GM23338 (cell line): ENCODE measurements at regions not wholly inside any gene's neighbourhood (a gene's known extent, or its start where the extent isn't known, plus 50 kb on each side); places are given as distances from the start of the nearest gene placed in this dataset.

ENCODE experiments used
- ATAC-seq: fragments of 200-7000 bp; cut with Tn5 transposase; 3 replicates; pipeline ENCODE4 v1.9.1; 2020
- DNase-seq: peaks from one replicate; pipeline ENCODE4 v3.0.0-alpha.2; 2015; ENCODE audit warnings: low spot score
- H2AFZ ChIP-seq: fragments of 200-600 bp; sonication (generic); 2 replicates; pipeline ENCODE4 v1.8.0; 2016; ENCODE audit warnings: antibody characterized with exemption, mild to moderate bottlenecking, moderate library complexity
- H3F3A ChIP-seq: fragments of 200-600 bp; sonication (generic); replicated peaks from 2 replicates; pipeline ENCODE4 v1.8.0; 2017; ENCODE audit warnings: antibody characterized with exemption, mixed run types, low read depth
- H3K27ac ChIP-seq: fragments of 200-600 bp; sonication (generic); 2 replicates; pipeline ENCODE4 v1.6.1; 2016; ENCODE audit warnings: low read depth
- H3K27me3 ChIP-seq: fragments of 200-600 bp; sonication (generic); 2 replicates; pipeline ENCODE4 v1.8.0; 2016; ENCODE audit warnings: mild to moderate bottlenecking, mixed run types, moderate library complexity; ENCODE audit not compliant: insufficient read depth
- H3K36me3 ChIP-seq: fragments of 200-600 bp; sonication (generic); 2 replicates; pipeline ENCODE4 v1.8.0; 2016; ENCODE audit warnings: mild to moderate bottlenecking; ENCODE audit not compliant: insufficient read depth
- H3K4me1 ChIP-seq: fragments of 200-600 bp; sonication (generic); 2 replicates; pipeline ENCODE4 v1.8.0; 2016; ENCODE audit warnings: mild to moderate bottlenecking, moderate library complexity; ENCODE audit not compliant: insufficient read depth
- H3K4me2 ChIP-seq: fragments of 200-600 bp; sonication (generic); 2 replicates; pipeline ENCODE4 v1.7.1; 2017; ENCODE audit warnings: mixed run types
- H3K4me3 ChIP-seq: fragments of 200-600 bp; sonication (generic); 2 replicates; pipeline ENCODE4 v1.6.1; 2016; ENCODE audit warnings: mixed run types
- H3K79me2 ChIP-seq: fragments of 200-600 bp; sonication (generic); replicated peaks from 2 replicates; pipeline ENCODE4 v1.8.0; 2017; ENCODE audit warnings: mild to moderate bottlenecking; ENCODE audit not compliant: insufficient read depth
- H3K9me2 ChIP-seq: fragments of 200-600 bp; sonication (generic); 2 replicates; pipeline ENCODE4 v1.8.0; 2017; ENCODE audit not compliant: insufficient read depth
- H4K20me1 ChIP-seq: fragments of 200-600 bp; sonication (generic); replicated peaks from 2 replicates; pipeline ENCODE4 v1.8.0; 2017; ENCODE audit warnings: mild to moderate bottlenecking; ENCODE audit not compliant: insufficient read depth
- H3K27ac Mint-ChIP-seq: 2 replicates; pipeline ENCODE4 v1.8.0; 2020; ENCODE audit warnings: inconsistent platforms, mild to moderate bottlenecking, moderate library complexity, mixed read lengths
- H3K27me3 Mint-ChIP-seq: 3 replicates; pipeline ENCODE4 v1.8.0; 2022; ENCODE audit warnings: low read depth, mild to moderate bottlenecking, moderate library complexity, mixed read lengths, inconsistent platforms; ENCODE audit not compliant: insufficient read depth, poor library complexity
- H3K36me3 Mint-ChIP-seq: 3 replicates; pipeline ENCODE4 v1.8.0; 2021; ENCODE audit warnings: low read depth, mild to moderate bottlenecking, inconsistent platforms, moderate library complexity, mixed read lengths
- H3K4me1 Mint-ChIP-seq: 3 replicates; pipeline ENCODE4 v1.8.0; 2020; ENCODE audit warnings: mild to moderate bottlenecking, inconsistent platforms, mixed read lengths
- H3K4me3 Mint-ChIP-seq: 3 replicates; pipeline ENCODE4 v1.8.0; 2021; ENCODE audit warnings: moderate library complexity, mild to moderate bottlenecking, inconsistent platforms, mixed read lengths
- H3K9me3 Mint-ChIP-seq: 3 replicates; pipeline ENCODE4 v1.8.0; 2020; ENCODE audit warnings: moderate library complexity, mild to moderate bottlenecking, inconsistent platforms, mixed read lengths
- CREB1 ChIP-seq: fragments of 250-450 bp; sonication (Bioruptor Pico); IDR thresholded peaks from 2 replicates; pipeline ENCODE4 v1.5.0; 2020; ENCODE audit warnings: low read depth, mild to moderate bottlenecking, moderate library complexity
- CTCF ChIP-seq, 2 experiments: fragments of 200-600 bp in 1 of 2; sonication (generic) in 1 of 2; conservative IDR thresholded peaks; 2 replicates each; pipeline versions ENCODE4 v1.5.1 to v1.6.1; 2016 to 2017; ENCODE audit warnings: antibody characterized with exemption in 2 of 2, low read depth in 2 of 2, mild to moderate bottlenecking in 2 of 2, moderate library complexity in 1 of 2
- EZH2 ChIP-seq: fragments of 200-600 bp; sonication (generic); IDR thresholded peaks from one replicate; pipeline ENCODE4 v1.8.0; 2017; ENCODE audit warnings: antibody characterized with exemption, mild to moderate bottlenecking, low read depth; ENCODE audit not compliant: unreplicated experiment
- EZH2phosphoT487 ChIP-seq: fragments of 200-600 bp; sonication (generic); IDR thresholded peaks from one replicate; pipeline ENCODE4 v1.8.1; 2018; ENCODE audit warnings: antibody characterized with exemption; ENCODE audit not compliant: unreplicated experiment
- JUNB ChIP-seq: IDR thresholded peaks from one replicate; pipeline ENCODE4 v1.6.1; 2016; ENCODE audit warnings: antibody characterized with exemption; ENCODE audit not compliant: unreplicated experiment
- POLR2AphosphoS5 ChIP-seq: IDR thresholded peaks from 2 replicates; pipeline ENCODE4 v1.6.1; 2016; ENCODE audit warnings: antibody characterized with exemption, low read depth
- REST ChIP-seq: IDR thresholded peaks from one replicate; pipeline ENCODE4 v1.6.1; 2018; ENCODE audit warnings: antibody characterized with exemption; ENCODE audit not compliant: unreplicated experiment
- STAT1 ChIP-seq: IDR thresholded peaks from one replicate; pipeline ENCODE4 v1.6.1; 2016; ENCODE audit warnings: antibody characterized with exemption; ENCODE audit not compliant: unreplicated experiment
- TF ChIP-seq, protein P1 (sequence below): IDR thresholded peaks from 2 replicates; pipeline ENCODE4 v1.6.1; 2016; ENCODE audit warnings: antibody characterized with exemption

DNA sequence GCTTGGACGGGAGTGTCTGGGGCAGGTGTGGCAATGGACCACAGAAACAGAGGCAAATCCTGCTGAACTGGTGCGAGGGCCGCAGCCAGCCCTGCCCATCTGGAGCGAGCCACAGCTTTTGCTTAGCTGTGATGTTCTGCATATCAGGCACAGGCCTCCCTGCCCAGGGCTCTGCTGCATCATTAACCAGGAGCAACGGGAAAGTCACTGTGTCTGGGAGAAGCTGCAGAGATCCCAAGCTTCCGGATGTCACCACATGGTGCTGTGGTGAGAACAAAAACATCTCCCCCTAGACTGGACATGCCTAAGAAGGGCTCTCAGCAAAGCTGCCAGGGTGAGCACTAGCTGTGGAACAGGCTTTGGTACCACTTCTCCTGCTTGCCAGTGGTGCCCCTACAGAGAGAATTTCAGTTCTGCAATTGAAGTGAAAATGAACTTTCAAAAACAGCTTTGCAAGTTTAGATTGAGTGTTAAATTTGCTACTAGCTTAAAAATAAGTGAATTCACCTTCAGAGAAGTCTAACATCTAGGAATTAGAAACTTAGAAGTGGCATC lies 172.9 kb upstream of the MYT1L start:
- Histone ChIP-seq H3K4me2 (no peak overlapping the region), H2AFZ (no peak overlapping the region), H3F3A (no peaks in the 10 kb centered on the region), H3K4me1 (no peaks in the 10 kb centered on the region), H3K36me3 (no peaks in the 10 kb centered on the region), H3K27me3 (no peaks in the 10 kb centered on the region), H3K27ac (no peak overlapping the region), H4K20me1 (no peaks in the 10 kb centered on the region), H3K9me2 (peaks cover 5% of the 10 kb centered on the region; the same call in 1 of the 2 replicates), H3K4me3 (no peak overlapping the region), H3K79me2 (no peaks in the 10 kb centered on the region)
- Mint-ChIP-seq H3K4me1 (no peaks in the 10 kb centered on the region), H3K27ac (no peak overlapping the region), H3K9me3 (peaks cover 28% of the 10 kb centered on the region), H3K4me3 (no peak overlapping the region), H3K27me3 (peaks cover 3% of the 10 kb centered on the region), H3K36me3 (peaks cover 16% of the 10 kb centered on the region)
- TF ChIP-seq JUNB, result no peak
- TF ChIP-seq, protein P1, sequence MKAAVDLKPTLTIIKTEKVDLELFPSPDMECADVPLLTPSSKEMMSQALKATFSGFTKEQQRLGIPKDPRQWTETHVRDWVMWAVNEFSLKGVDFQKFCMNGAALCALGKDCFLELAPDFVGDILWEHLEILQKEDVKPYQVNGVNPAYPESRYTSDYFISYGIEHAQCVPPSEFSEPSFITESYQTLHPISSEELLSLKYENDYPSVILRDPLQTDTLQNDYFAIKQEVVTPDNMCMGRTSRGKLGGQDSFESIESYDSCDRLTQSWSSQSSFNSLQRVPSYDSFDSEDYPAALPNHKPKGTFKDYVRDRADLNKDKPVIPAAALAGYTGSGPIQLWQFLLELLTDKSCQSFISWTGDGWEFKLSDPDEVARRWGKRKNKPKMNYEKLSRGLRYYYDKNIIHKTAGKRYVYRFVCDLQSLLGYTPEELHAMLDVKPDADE, result no peak
- TF ChIP-seq POLR2AphosphoS5, result no peak
- no peak for TF ChIP-seq EZH2phosphoT487
- ATAC-seq, result no peak; the same call in 2 of the 3 replicates
- DNase-seq, result no peak

DNA sequence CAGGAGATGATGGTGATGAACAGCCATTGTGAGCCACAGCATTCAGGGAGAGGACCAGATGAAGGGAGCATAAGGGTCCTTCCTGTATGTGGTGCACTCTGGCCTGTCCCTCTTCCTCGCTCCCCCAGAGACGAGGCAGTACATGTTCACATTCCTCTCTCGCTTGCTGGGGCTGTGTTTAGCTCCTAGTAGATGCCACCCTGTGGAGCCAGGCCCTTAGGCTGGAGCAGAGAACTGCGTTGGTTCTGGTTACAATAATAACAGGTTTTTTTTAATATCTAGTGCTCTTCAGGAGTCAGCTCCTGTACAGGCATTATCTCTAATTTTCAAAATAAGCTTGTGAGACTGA lies 171.1 kb upstream of the MYT1L start:
- Mint-ChIP-seq H3K36me3 (peaks cover 16% of the 10 kb centered on the region), H3K4me3 (no peak overlapping the region), H3K9me3 (peaks cover 29% of the 10 kb centered on the region), H3K27ac (no peak overlapping the region), H3K4me1 (no peaks in the 10 kb centered on the region), H3K27me3 (peaks cover 3% of the 10 kb centered on the region)
- H3K4me2 ChIP-seq, result no peak overlapping the region
- no peaks in the 10 kb centered on the region for H3K36me3 ChIP-seq
- H3F3A ChIP-seq, result no peaks in the 10 kb centered on the region
- H3K27ac ChIP-seq, result no peak overlapping the region
- H3K9me2 ChIP-seq, result peaks cover 5% of the 10 kb centered on the region; the same call in 1 of the 2 replicates
- H2AFZ ChIP-seq, result no peak overlapping the region
- no peaks in the 10 kb centered on the region for H3K27me3 ChIP-seq
- ATAC-seq (no peak), DNase-seq (no peak)
- no peak overlapping the region for H3K4me3 ChIP-seq
- TF ChIP-seq REST, result no peak
- TF ChIP-seq JUNB, result no peak
- TF ChIP-seq CTCF (conservative IDR thresholded peaks at IDR 0.05; ENCODE audit: low read depth in 2 of 2), result no peak
- no peak for TF ChIP-seq STAT1
- TF ChIP-seq, protein P1, result no peak
- no peak for TF ChIP-seq CREB1 (CRISPR knock-in tag)
- TF ChIP-seq EZH2, result no peak
- no peaks in the 10 kb centered on the region for H3K79me2 ChIP-seq
- no peaks in the 10 kb centered on the region for H4K20me1 ChIP-seq
- H3K4me1 ChIP-seq, result no peaks in the 10 kb centered on the region
